GM21367 (cell line): ENCODE measurements at regions not wholly inside any gene's neighbourhood (a gene's known extent, or its start where the extent isn't known, plus 50 kb on each side); places are given as distances from the start of the nearest gene placed in this dataset.

ENCODE experiments used
- ATAC-seq: cut with Tn5 transposase; IDR thresholded peaks from one replicate; pipeline ENCODE4 v1.9.1; 2021; ENCODE audit not compliant: unreplicated experiment

- no peak for ATAC-seq
Measured at GRCh38 chr20:7828437-7828836, 111.8 kb downstream of the HAO1 start.

GRCh38 chr20:7829031-7829430 lies 111.2 kb downstream of the HAO1 start:
- no peak for ATAC-seq

GRCh38 chr20:7829776-7830175 lies 110.5 kb downstream of the HAO1 start:
- no peak for ATAC-seq
